ENCODE measurements at regions not wholly inside any gene's neighbourhood (a gene's known extent, or its start where the extent isn't known, plus 50 kb on each side); places are given as distances from the start of the nearest gene placed in this dataset.

DNA sequence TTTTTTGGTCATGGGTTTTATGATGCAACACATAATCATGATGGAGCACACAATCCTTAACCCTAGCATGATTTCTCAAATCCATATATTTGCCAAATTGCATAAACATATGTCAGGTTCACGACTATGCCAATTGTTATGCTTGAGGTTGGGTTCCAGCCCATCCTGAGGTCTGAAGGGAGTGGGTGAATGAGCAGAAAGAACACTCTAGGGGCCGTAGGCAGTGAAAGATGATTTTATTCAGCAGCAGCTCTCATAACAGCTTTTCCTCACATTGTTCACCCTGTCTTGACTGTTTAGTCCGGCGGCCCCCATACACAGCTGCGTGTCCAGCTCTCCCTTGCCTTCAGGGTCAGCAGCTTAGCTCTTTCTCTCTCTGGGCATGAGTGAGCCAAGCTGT lies 627.7 kb downstream of the PLA2G4A start:
- TF ChIP-seq, protein P1, sequence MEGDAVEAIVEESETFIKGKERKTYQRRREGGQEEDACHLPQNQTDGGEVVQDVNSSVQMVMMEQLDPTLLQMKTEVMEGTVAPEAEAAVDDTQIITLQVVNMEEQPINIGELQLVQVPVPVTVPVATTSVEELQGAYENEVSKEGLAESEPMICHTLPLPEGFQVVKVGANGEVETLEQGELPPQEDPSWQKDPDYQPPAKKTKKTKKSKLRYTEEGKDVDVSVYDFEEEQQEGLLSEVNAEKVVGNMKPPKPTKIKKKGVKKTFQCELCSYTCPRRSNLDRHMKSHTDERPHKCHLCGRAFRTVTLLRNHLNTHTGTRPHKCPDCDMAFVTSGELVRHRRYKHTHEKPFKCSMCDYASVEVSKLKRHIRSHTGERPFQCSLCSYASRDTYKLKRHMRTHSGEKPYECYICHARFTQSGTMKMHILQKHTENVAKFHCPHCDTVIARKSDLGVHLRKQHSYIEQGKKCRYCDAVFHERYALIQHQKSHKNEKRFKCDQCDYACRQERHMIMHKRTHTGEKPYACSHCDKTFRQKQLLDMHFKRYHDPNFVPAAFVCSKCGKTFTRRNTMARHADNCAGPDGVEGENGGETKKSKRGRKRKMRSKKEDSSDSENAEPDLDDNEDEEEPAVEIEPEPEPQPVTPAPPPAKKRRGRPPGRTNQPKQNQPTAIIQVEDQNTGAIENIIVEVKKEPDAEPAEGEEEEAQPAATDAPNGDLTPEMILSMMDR (IDR thresholded peaks at IDR 0.05), result no peak
- TF ChIP-seq POLR2A (IDR thresholded peaks at IDR 0.05), result no peak

All from right lobe of liver (tissue), 4 donors.